ENCODE measurements at regions not wholly inside any gene's neighbourhood (a gene's known extent, or its start where the extent isn't known, plus 50 kb on each side); places are given as distances from the start of the nearest gene placed in this dataset.

- Histone ChIP-seq H3K27ac (no peak overlapping the region), H3K4me3 (no peak overlapping the region), H3K4me1 (no peaks in the 10 kb centered on the region), H3K4me2 (no peak overlapping the region), H3K9me3 (no peaks in the 10 kb centered on the region)
- FAIRE-seq (no peak), DNase-seq (ENCODE audit: low read depth in 1 of 2, low spot score in 1 of 2) (no peak), ATAC-seq (no peak)
- TF ChIP-seq FOSB (CRISPR knock-in tag; IDR thresholded peaks at IDR 0.05) (no peak), GATA3 (IDR thresholded peaks at IDR 0.05; ENCODE audit: borderline replicate concordance) (0 out of 2 replicates have a peak, but pooled peaks have one; percentile 12)
- WGBS (ENCODE audit: missing lambda C conversion rate), result 50% methylated on average over 1 of the region's 1 CpG
- ChIA-PET CTCF (no interaction called here), POLR2A (no interaction called here)
These were observed 290.0 kb upstream of the DIAPH2 start for GRCh38 chrX:96394598-96394997.

- Histone ChIP-seq H3K4me1 (peaks cover 21% of the 10 kb centered on the region), H3K27ac (no peak overlapping the region), H3K4me3 (no peak overlapping the region), H3K4me2 (no peak overlapping the region), H3K9me3 (no peaks in the 10 kb centered on the region)
- POLR2A ChIA-PET, result no interaction called here
- no peak for DNase-seq (ENCODE audit: low read depth in 1 of 2, low spot score in 1 of 2)
- no peak for TF ChIP-seq RARB (CRISPR knock-in tag; IDR thresholded peaks at IDR 0.05)
- TF ChIP-seq HEYL (CRISPR knock-in tag; IDR thresholded peaks at IDR 0.05), result no peak
- TF ChIP-seq EHMT2 (IDR thresholded peaks at IDR 0.05; ENCODE audit: low read depth), result no peak
- no peak for TF ChIP-seq CTCF (IDR thresholded peaks at IDR 0.05)
- no peak for TF ChIP-seq TP53 (CRISPR knock-in tag; IDR thresholded peaks at IDR 0.05)
- no peak for TF ChIP-seq ATOH8 (CRISPR knock-in tag; IDR thresholded peaks at IDR 0.05; ENCODE audit: low read depth)
- no peak for TF ChIP-seq TFCP2L1 (CRISPR knock-in tag; IDR thresholded peaks at IDR 0.05)
- TF ChIP-seq ELK1 (IDR thresholded peaks at IDR 0.05; ENCODE audit: low read depth, low read length), result no peak
- no peak for TF ChIP-seq JUNB (IDR thresholded peaks at IDR 0.05)
- ATAC-seq, result no peak
- FAIRE-seq, result peak; percentile 97
- CTCF ChIA-PET, result interaction anchor here (2.0 kb wide), 1 partner anchor 31 kb away, joined by 5 read pairs; no protein-coding TSS in a partner anchor
- WGBS (ENCODE audit: missing lambda C conversion rate), result 51% methylated on average over 3 of the region's 3 CpGs
These were observed 281.2 kb upstream of the DIAPH2 start for GRCh38 chrX:96403446-96403845.

GRCh38 chrX:96405842-96406241, 278.8 kb upstream of the DIAPH2 start:
- H3K4me1 ChIP-seq, result peaks cover 25% of the 10 kb centered on the region
- no peaks in the 10 kb centered on the region for H3K9me3 ChIP-seq
- no peak for TF ChIP-seq RNF2 (IDR thresholded peaks at IDR 0.05; ENCODE audit: borderline replicate concordance, low read depth)
- no peak for TF ChIP-seq POLR2A (IDR thresholded peaks at IDR 0.05; ENCODE audit: low read length)
- TF ChIP-seq TFCP2L1 (CRISPR knock-in tag; IDR thresholded peaks at IDR 0.05), result no peak
- TF ChIP-seq ZNF302 (CRISPR knock-in tag; IDR thresholded peaks at IDR 0.05), result no peak
- TF ChIP-seq EHMT2 (IDR thresholded peaks at IDR 0.05; ENCODE audit: low read depth), result no peak
- TF ChIP-seq POLR2AphosphoS2 (conservative IDR thresholded peaks at IDR 0.05; ENCODE audit: low read length), result no peak
- TF ChIP-seq NR3C1 (IDR thresholded peaks at IDR 0.05), result no peak
- TF ChIP-seq CHD4 (IDR thresholded peaks at IDR 0.05; ENCODE audit: borderline replicate concordance), result no peak
- TF ChIP-seq RARB (CRISPR knock-in tag; IDR thresholded peaks at IDR 0.05), result no peak
- peak overlapping the region; percentile 77; a peak in 4 of 6 replicates for H3K27ac ChIP-seq
- ChIA-PET POLR2A (no interaction called here), CTCF (interaction anchor here (0.7 kb wide), 1 partner anchor 33 kb away, joined by 4 read pairs; no protein-coding TSS in a partner anchor)
- WGBS (ENCODE audit: missing lambda C conversion rate), result 100% methylated on average over 1 of the region's 1 CpG
- FAIRE-seq (no peak), ATAC-seq (no peak), DNase-seq (ENCODE audit: low read depth in 1 of 2, low spot score in 1 of 2) (no peak)
- H3K4me2 ChIP-seq, result no peak overlapping the region
- no peak overlapping the region for H3K4me3 ChIP-seq

- Histone ChIP-seq H3K9me3 (no peaks in the 10 kb centered on the region), H3K4me2 (peak overlapping the region; percentile 87), H3K4me1 (peaks cover 25% of the 10 kb centered on the region), H3K27ac (peak overlapping the region; percentile 77), H3K4me3 (peak overlapping the region; percentile 15; the same call in 1 of the 3 replicates)
- POLR2A ChIA-PET, result no interaction called here
- TF ChIP-seq GATA3 (IDR thresholded peaks at IDR 0.05; ENCODE audit: borderline replicate concordance) (peak; percentile 77), NFE2L2 (conservative IDR thresholded peaks at IDR 0.05; ENCODE audit: low read length) (no peak), PBX3 (IDR thresholded peaks at IDR 0.05) (no peak)
- peak; percentile 4 to 62 for DNase-seq (ENCODE audit: low read depth in 1 of 2, low spot score in 1 of 2)
- CTCF ChIA-PET, result interaction anchor here (1.0 kb wide), 1 partner anchor 13 kb away, joined by 3 read pairs; no protein-coding TSS in a partner anchor
- FAIRE-seq, result peak; percentile 95
- ATAC-seq, result peak; percentile 80 to 88
- WGBS (ENCODE audit: missing lambda C conversion rate), result 4% methylated on average over 3 of the region's 3 CpGs
These were observed 277.6 kb upstream of the DIAPH2 start for GRCh38 chrX:96407072-96407471.
